GM18868 (cell line): ENCODE measurements at regions not wholly inside any gene's neighbourhood (a gene's known extent, or its start where the extent isn't known, plus 50 kb on each side); places are given as distances from the start of the nearest gene placed in this dataset.

Experiments
- ATAC-seq: cut with Tn5 transposase; IDR thresholded peaks from one replicate; pipeline ENCODE4 v1.9.1; 2021; ENCODE audit warnings: mild to moderate bottlenecking, moderate library complexity; ENCODE audit not compliant: unreplicated experiment

GRCh38 chr20:22408521-22409402 lies 175.6 kb downstream of the FOXA2 start:
- ATAC-seq, result no peak

- ATAC-seq, result no peak
Measured at GRCh38 chr20:22407237-22408193, 176.9 kb downstream of the FOXA2 start.

GRCh38 chr20:22404419-22405170 lies 179.8 kb downstream of the FOXA2 start:
- ATAC-seq, result no peak

- ATAC-seq, result peak; percentile 64
Measured at GRCh38 chr20:22403632-22404361, 180.6 kb downstream of the FOXA2 start.

- peak; percentile 5 for ATAC-seq
Measured at GRCh38 chr20:22403022-22403631, 181.2 kb downstream of the FOXA2 start.

GRCh38 chr20:22402550-22402949 lies 181.8 kb downstream of the FOXA2 start:
- no peak for ATAC-seq

GRCh38 chr20:22400440-22400839 lies 183.9 kb downstream of the FOXA2 start:
- no peak for ATAC-seq

- no peak for ATAC-seq
Measured at GRCh38 chr20:22394583-22394982, 189.8 kb downstream of the FOXA2 start.

- ATAC-seq, result no peak
Measured at GRCh38 chr20:22390543-22390903, 193.8 kb downstream of the FOXA2 start.

- no peak for ATAC-seq
Measured at GRCh38 chr20:22389836-22390542, 194.4 kb downstream of the FOXA2 start.

- ATAC-seq, result no peak
Measured at GRCh38 chr20:22387452-22387851, 196.9 kb downstream of the FOXA2 start.

- no peak for ATAC-seq
Measured at GRCh38 chr20:22386306-22386623, 198.1 kb downstream of the FOXA2 start.

- ATAC-seq, result no peak
Measured at GRCh38 chr20:22385602-22386305, 198.6 kb downstream of the FOXA2 start.

- ATAC-seq, result no peak
Measured at GRCh38 chr20:22384978-22385377, 199.4 kb downstream of the FOXA2 start.

GRCh38 chr20:22383156-22383555 lies 201.2 kb downstream of the FOXA2 start:
- ATAC-seq, result no peak

GRCh38 chr20:22382742-22383141 lies 201.6 kb downstream of the FOXA2 start:
- ATAC-seq, result peak; percentile 55

- ATAC-seq, result no peak
Measured at GRCh38 chr20:22381812-22382416, 202.5 kb downstream of the FOXA2 start.

- ATAC-seq, result no peak
Measured at GRCh38 chr20:22379472-22379871, 204.9 kb downstream of the FOXA2 start.
